ENCODE measurements at regions not wholly inside any gene's neighbourhood (a gene's known extent, or its start where the extent isn't known, plus 50 kb on each side); places are given as distances from the start of the nearest gene placed in this dataset.

GRCh38 chr2:217051416-217051815 is 191.6 kb upstream of the TNP1 start:
- TF ChIP-seq EP300 (IDR thresholded peaks at IDR 0.05) (no peak), CTCF (IDR thresholded peaks at IDR 0.05) (no peak)
